Stimulated activated CD8-positive, alpha-beta memory T cell treated with anti-CD3 and anti-CD28 coated beads, Interleukin-15, amount 100 ng/mL, for 1 hour (primary cell): ENCODE measurements at regions not wholly inside any gene's neighbourhood (a gene's known extent, or its start where the extent isn't known, plus 50 kb on each side); places are given as distances from the start of the nearest gene placed in this dataset.

Experiments
- DNase-seq: peaks from one replicate; pipeline ENCODE4 v3.0.0-alpha.2; 2020; ENCODE audit warnings: low read depth

- no peak for DNase-seq
These were observed 180.9 kb downstream of the SUCNR1 start for GRCh38 chr3:152054315-152054714.

- DNase-seq, result no peak
These were observed 182.6 kb downstream of the SUCNR1 start for GRCh38 chr3:152056073-152056472.

- DNase-seq, result no peak
These were observed 183.0 kb downstream of the SUCNR1 start for GRCh38 chr3:152056481-152056880.

- DNase-seq, result no peak
These were observed 183.5 kb downstream of the SUCNR1 start for GRCh38 chr3:152056987-152057386.

GRCh38 chr3:152058856-152059255 lies 185.4 kb downstream of the SUCNR1 start:
- DNase-seq, result no peak

GRCh38 chr3:152060701-152061100 lies 187.3 kb downstream of the SUCNR1 start:
- DNase-seq, result no peak

- DNase-seq, result no peak
These were observed 187.9 kb downstream of the SUCNR1 start for GRCh38 chr3:152061296-152061695.

- DNase-seq, result no peak
These were observed 196.4 kb downstream of the SUCNR1 start for GRCh38 chr3:152069871-152070270.

GRCh38 chr3:152071315-152071714 lies 197.4 kb upstream of the MBNL1 start:
- no peak for DNase-seq

GRCh38 chr3:152071924-152072323 lies 196.8 kb upstream of the MBNL1 start:
- no peak for DNase-seq

- no peak for DNase-seq
These were observed 195.5 kb upstream of the MBNL1 start for GRCh38 chr3:152073267-152073666.

- no peak for DNase-seq
These were observed 192.6 kb upstream of the MBNL1 start for GRCh38 chr3:152076148-152076547.

- no peak for DNase-seq
These were observed 188.7 kb upstream of the MBNL1 start for GRCh38 chr3:152079980-152080379.

GRCh38 chr3:152083135-152083534 lies 185.6 kb upstream of the MBNL1 start:
- DNase-seq, result no peak

- no peak for DNase-seq
These were observed 184.1 kb upstream of the MBNL1 start for GRCh38 chr3:152084441-152085158.

GRCh38 chr3:152087153-152087552 lies 181.6 kb upstream of the MBNL1 start:
- no peak for DNase-seq

- no peak for DNase-seq
These were observed 179.2 kb upstream of the MBNL1 start for GRCh38 chr3:152089528-152089927.

- DNase-seq, result no peak
These were observed 177.0 kb upstream of the MBNL1 start for GRCh38 chr3:152091725-152092124.

GRCh38 chr3:152093901-152094300 lies 174.8 kb upstream of the MBNL1 start:
- DNase-seq, result no peak

GRCh38 chr3:152094406-152094805 lies 174.3 kb upstream of the MBNL1 start:
- no peak for DNase-seq

GRCh38 chr3:152095472-152095871 lies 173.3 kb upstream of the MBNL1 start:
- no peak for DNase-seq

GRCh38 chr3:152096280-152096906 lies 172.3 kb upstream of the MBNL1 start:
- no peak for DNase-seq

- no peak for DNase-seq
These were observed 171.6 kb upstream of the MBNL1 start for GRCh38 chr3:152097120-152097519.

GRCh38 chr3:152097770-152098169 lies 171.0 kb upstream of the MBNL1 start:
- DNase-seq, result no peak
